Heart left ventricle (tissue), 13 donors: ENCODE measurements at regions not wholly inside any gene's neighbourhood (a gene's known extent, or its start where the extent isn't known, plus 50 kb on each side); places are given as distances from the start of the nearest gene placed in this dataset.

Source experiments
- POLR2A ChIP-seq, 2 donors: fragments of 450-650 bp; IDR thresholded peaks; one replicate each; pipeline ENCODE4 v1.6.1; 2017; ENCODE audit warnings: antibody characterized with exemption in 2 of 2, mild to moderate bottlenecking in 2 of 2, moderate library complexity in 2 of 2
- TF ChIP-seq, protein P1 (sequence below), 12 donors: fragments of 200-600 bp; sonication (generic) in 4 of 12; IDR thresholded peaks; one replicate each; pipeline versions ENCODE4 v1.5.0 to v1.8.0; 2018 to 2022; ENCODE audit warnings: antibody characterized with exemption in 12 of 12, mild to moderate bottlenecking in 5 of 12
- donor health status: ischemic (EF 13 %, LVEDD 7.1; RV severe dilation, severe dysfunction).
- donor health status: DM: no; HTN: yes; CAD: no.
- donor health status: DM: no; HTN: no; CAD: no.
- donor health status: ischemic (EF 25% LVEDD 6.9; RV normal size, moderate dysfunction).
- donor health status: ischemic (EF 25% LVEDD 5.7; RV mildly dilated, moderate dysfunction).
- donor health status: ischemic (EF 35%, LVEDD 5.7; RV mildly dilated, moderate dysfunction).
- donor health status: nonischemic (EF 11% LVEDD 7.7; RV severe dilation, severe dysfunction).
- donor health status: DM: yes; HTN: yes; CAD: no.
- donor health status: PGD.
- donor health status: ischemic (EF 29% LVEDD 5.4; RV normal size, mild dysfunction).
- donor health status: nonischemic (EF 23%, LVEDD 6.1; RV moderate dilation, normal function).

DNA sequence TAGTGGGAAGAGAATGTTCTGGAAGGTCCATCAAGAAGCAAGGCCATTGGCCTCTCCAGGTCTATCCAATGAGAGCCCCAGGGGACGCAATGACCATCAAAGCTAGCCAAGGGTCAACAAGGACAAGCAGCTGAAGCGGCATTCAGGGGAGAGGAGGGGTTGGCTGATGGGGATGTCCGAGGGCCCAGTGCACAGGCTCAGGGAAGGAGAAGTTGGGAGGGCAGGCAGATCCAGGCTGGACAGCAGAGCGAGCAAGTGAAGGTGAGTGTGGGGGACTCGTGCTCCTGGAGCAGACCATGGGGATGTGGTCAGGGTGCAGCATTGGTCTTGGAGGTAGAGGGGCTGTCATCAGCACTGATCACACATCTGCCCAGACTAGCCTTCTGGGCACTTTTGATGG lies 275.4 kb upstream of the TCERG1L start:
- TF ChIP-seq, protein P1, sequence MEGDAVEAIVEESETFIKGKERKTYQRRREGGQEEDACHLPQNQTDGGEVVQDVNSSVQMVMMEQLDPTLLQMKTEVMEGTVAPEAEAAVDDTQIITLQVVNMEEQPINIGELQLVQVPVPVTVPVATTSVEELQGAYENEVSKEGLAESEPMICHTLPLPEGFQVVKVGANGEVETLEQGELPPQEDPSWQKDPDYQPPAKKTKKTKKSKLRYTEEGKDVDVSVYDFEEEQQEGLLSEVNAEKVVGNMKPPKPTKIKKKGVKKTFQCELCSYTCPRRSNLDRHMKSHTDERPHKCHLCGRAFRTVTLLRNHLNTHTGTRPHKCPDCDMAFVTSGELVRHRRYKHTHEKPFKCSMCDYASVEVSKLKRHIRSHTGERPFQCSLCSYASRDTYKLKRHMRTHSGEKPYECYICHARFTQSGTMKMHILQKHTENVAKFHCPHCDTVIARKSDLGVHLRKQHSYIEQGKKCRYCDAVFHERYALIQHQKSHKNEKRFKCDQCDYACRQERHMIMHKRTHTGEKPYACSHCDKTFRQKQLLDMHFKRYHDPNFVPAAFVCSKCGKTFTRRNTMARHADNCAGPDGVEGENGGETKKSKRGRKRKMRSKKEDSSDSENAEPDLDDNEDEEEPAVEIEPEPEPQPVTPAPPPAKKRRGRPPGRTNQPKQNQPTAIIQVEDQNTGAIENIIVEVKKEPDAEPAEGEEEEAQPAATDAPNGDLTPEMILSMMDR (IDR thresholded peaks at IDR 0.05): no peak
- no peak for TF ChIP-seq POLR2A (IDR thresholded peaks at IDR 0.05)
